PC-3 (cell line): ENCODE measurements at regions not wholly inside any gene's neighbourhood (a gene's known extent, or its start where the extent isn't known, plus 50 kb on each side); places are given as distances from the start of the nearest gene placed in this dataset.

Experiments
- ATAC-seq: fragments of 200-7000 bp; cut with Tn5 transposase; 2 replicates; pipeline ENCODE4 v1.9.1; 2020; ENCODE audit warnings: mild to moderate bottlenecking, moderate library complexity
- BruUV-seq: library from RNA; stranded (reverse); fragments of 400-500 nt; replicated peaks from 2 replicates; lab custom pipeline; 2021; lab: Mats Ljungman, UMichigan
- CTCF ChIA-PET: fragments of 300-600 bp; sonication (Branson Sonifier 250); formaldehyde crosslinking; loops from one replicate; lab custom pipeline; 2022; ENCODE audit warnings: antibody characterized with exemption; lab: Charles Lee
- POLR2A ChIA-PET: fragments of 300-600 bp; sonication (Branson Sonifier 250); formaldehyde crosslinking; loops from one replicate; lab custom pipeline; 2022; ENCODE audit warnings: antibody characterized with exemption; ENCODE audit not compliant: unreplicated experiment; lab: Charles Lee
- DNase-seq: peaks from one replicate; pipeline ENCODE4 v3.0.0-alpha.2; 2015
- H2AFZ ChIP-seq: fragments of 300-600 bp; sonication (generic); 2 replicates; pipeline ENCODE4 v1.6.0; 2016; ENCODE audit warnings: antibody characterized with exemption, low read length
- H3F3A ChIP-seq: fragments of 300-600 bp; sonication (generic); one replicate; pipeline ENCODE4 v1.6.0; 2017; ENCODE audit warnings: antibody characterized with exemption, low read length, control low read depth, mild to moderate bottlenecking; ENCODE audit not compliant: unreplicated experiment
- H3K27ac ChIP-seq: fragments of 300-600 bp; sonication (generic); 2 replicates; pipeline ENCODE4 v1.5.1; 2016; ENCODE audit warnings: mild to moderate bottlenecking, low read length
- H3K27me3 ChIP-seq: fragments of 300-600 bp; sonication (generic); 2 replicates; pipeline ENCODE4 v1.6.1; 2016; ENCODE audit warnings: low read length, mixed read lengths
- H3K36me3 ChIP-seq: fragments of 300-600 bp; sonication (generic); 2 replicates; pipeline ENCODE4 v1.6.1; 2016; ENCODE audit warnings: low read depth, mixed run types, low read length, mixed read lengths
- H3K4me1 ChIP-seq: fragments of 300-600 bp; sonication (generic); 2 replicates; pipeline ENCODE4 v1.5.1; 2016; ENCODE audit warnings: low read length; ENCODE audit not compliant: insufficient read depth
- H3K4me2 ChIP-seq: fragments of 300-600 bp; sonication (generic); 2 replicates; pipeline ENCODE4 v1.6.0; 2016; ENCODE audit warnings: low read length
- H3K4me3 ChIP-seq: fragments of 300-600 bp; sonication (generic); 2 replicates; pipeline ENCODE4 v1.5.1; 2016; ENCODE audit warnings: mild to moderate bottlenecking, low read length, mixed read lengths
- H3K79me2 ChIP-seq: fragments of 300-600 bp; sonication (generic); 2 replicates; pipeline ENCODE4 v1.6.1; 2017; ENCODE audit warnings: low read length, mixed read lengths
- H3K9ac ChIP-seq: fragments of 300-600 bp; sonication (generic); 2 replicates; pipeline ENCODE4 v1.6.0; 2016; ENCODE audit warnings: mild to moderate bottlenecking, low read length
- H3K9me2 ChIP-seq: fragments of 300-600 bp; sonication (generic); replicated peaks from 2 replicates; pipeline ENCODE4 v1.6.1; 2016; ENCODE audit warnings: mixed run types, low read length, mixed read lengths
- H3K9me3 ChIP-seq: fragments of 300-600 bp; sonication (generic); 2 replicates; pipeline ENCODE4 v1.6.1; 2016; ENCODE audit warnings: low read length, mixed read lengths
- H4K20me1 ChIP-seq: fragments of 300-600 bp; sonication (generic); 2 replicates; pipeline ENCODE4 v1.6.1; 2016; ENCODE audit warnings: low read length, mixed read lengths
- EZH2 ChIP-seq: fragments of 300-600 bp; sonication (generic); IDR thresholded peaks from one replicate; pipeline ENCODE4 v1.6.1; 2017; ENCODE audit warnings: antibody characterized with exemption, mild to moderate bottlenecking, low read length; ENCODE audit not compliant: unreplicated experiment
- EZH2phosphoT487 ChIP-seq: fragments of 300-600 bp; sonication (generic); IDR thresholded peaks from 2 replicates; pipeline ENCODE4 v1.6.1; 2018; ENCODE audit warnings: mild to moderate bottlenecking, antibody characterized with exemption, low read length, borderline replicate concordance
- intact Hi-C: fragments of 100-400 bp; cut with micrococcal nuclease; formaldehyde crosslinking; loops from 2 replicates; pipeline ENCODE4 v1.9.0; 2023
- TF ChIP-seq, protein P1 (sequence below): fragments of 300-600 bp; sonication (generic); conservative IDR thresholded peaks from 2 replicates; pipeline ENCODE4 v1.5.1; 2017; ENCODE audit warnings: antibody characterized with exemption, low read depth, mild to moderate bottlenecking, low read length

DNA sequence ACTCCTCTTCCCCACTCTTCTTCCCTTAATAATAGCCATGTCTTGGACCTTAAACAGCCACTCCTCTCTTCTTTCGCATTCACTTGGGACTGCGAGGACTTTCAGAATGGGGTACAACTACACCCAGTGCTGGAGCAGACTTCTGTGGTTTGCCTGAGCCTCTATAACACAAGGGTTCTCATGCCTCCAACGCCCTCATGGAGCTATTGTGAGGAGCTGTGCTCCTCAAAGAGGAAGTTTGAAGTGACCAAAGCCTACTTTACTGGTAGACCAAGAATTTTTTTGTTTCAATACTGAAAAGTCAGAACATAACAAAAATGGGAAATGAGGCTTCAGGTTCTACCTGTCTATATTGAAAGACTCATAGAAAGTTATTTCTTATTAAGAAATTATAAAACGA lies 316.4 kb downstream of the PIK3R1 start:
- intact Hi-C loops: no loop called here
- POLR2A ChIA-PET: no interaction called here
- no TSS peak for BruUV-seq

DNA sequence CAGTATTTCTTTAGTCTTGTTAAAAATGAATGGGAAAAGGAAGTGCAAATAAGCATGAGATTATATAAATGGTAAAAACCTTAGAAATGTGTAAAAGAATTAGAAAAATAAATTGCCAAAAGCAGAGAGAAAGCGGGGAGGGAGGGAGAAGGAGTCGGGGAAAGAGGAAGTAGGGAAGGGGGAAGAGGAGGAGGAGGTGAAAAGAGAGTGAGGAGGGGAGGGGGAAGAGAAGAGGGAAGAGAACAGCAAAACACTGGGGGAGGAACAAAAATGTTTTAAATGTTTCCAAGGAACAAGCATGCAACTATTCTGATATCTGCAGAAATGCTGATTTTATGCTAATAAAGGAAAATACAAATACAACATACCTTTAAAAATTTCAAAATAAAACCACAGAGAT lies 317.5 kb downstream of the PIK3R1 start:
- intact Hi-C loops: no loop called here
- Histone ChIP-seq H3F3A (no peaks in the 10 kb centered on the region), H3K4me1 (no peaks in the 10 kb centered on the region), H3K9me2 (no peaks in the 10 kb centered on the region), H3K4me2 (no peak overlapping the region), H3K79me2 (no peaks in the 10 kb centered on the region), H3K4me3 (no peak overlapping the region), H3K9me3 (no peaks in the 10 kb centered on the region), H2AFZ (no peak overlapping the region), H4K20me1 (no peaks in the 10 kb centered on the region), H3K36me3 (no peaks in the 10 kb centered on the region), H3K9ac (no peak overlapping the region), H3K27ac (no peak overlapping the region), H3K27me3 (0 out of 2 replicates have a peak, but pooled peaks cover 5% of the 10 kb centered on the region)
- ATAC-seq: no peak
- TF ChIP-seq, protein P1, sequence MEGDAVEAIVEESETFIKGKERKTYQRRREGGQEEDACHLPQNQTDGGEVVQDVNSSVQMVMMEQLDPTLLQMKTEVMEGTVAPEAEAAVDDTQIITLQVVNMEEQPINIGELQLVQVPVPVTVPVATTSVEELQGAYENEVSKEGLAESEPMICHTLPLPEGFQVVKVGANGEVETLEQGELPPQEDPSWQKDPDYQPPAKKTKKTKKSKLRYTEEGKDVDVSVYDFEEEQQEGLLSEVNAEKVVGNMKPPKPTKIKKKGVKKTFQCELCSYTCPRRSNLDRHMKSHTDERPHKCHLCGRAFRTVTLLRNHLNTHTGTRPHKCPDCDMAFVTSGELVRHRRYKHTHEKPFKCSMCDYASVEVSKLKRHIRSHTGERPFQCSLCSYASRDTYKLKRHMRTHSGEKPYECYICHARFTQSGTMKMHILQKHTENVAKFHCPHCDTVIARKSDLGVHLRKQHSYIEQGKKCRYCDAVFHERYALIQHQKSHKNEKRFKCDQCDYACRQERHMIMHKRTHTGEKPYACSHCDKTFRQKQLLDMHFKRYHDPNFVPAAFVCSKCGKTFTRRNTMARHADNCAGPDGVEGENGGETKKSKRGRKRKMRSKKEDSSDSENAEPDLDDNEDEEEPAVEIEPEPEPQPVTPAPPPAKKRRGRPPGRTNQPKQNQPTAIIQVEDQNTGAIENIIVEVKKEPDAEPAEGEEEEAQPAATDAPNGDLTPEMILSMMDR: no peak
- TF ChIP-seq EZH2: no peak
- TF ChIP-seq EZH2phosphoT487: no peak
- ChIA-PET CTCF (no interaction called here), POLR2A (no interaction called here)
- DNase-seq: no peak
- BruUV-seq: no TSS peak

More for the DNA sequence above, 316.4 kb downstream of the PIK3R1 start:
- Histone ChIP-seq H3K9me2 (no peaks in the 10 kb centered on the region), H3K9ac (no peak overlapping the region), H3K4me2 (no peak overlapping the region), H3K79me2 (no peaks in the 10 kb centered on the region), H3K27ac (no peak overlapping the region), H3K4me3 (no peak overlapping the region), H3K36me3 (no peaks in the 10 kb centered on the region), H3F3A (no peaks in the 10 kb centered on the region), H3K4me1 (no peaks in the 10 kb centered on the region), H3K9me3 (no peaks in the 10 kb centered on the region), H4K20me1 (no peaks in the 10 kb centered on the region), H2AFZ (no peak overlapping the region), H3K27me3 (0 out of 2 replicates have a peak, but pooled peaks cover 5% of the 10 kb centered on the region)
- TF ChIP-seq, protein P1: no peak
- TF ChIP-seq EZH2 (no peak), EZH2phosphoT487 (no peak)
- CTCF ChIA-PET: no interaction called here
- ATAC-seq: no peak
- no peak for DNase-seq

DNA sequence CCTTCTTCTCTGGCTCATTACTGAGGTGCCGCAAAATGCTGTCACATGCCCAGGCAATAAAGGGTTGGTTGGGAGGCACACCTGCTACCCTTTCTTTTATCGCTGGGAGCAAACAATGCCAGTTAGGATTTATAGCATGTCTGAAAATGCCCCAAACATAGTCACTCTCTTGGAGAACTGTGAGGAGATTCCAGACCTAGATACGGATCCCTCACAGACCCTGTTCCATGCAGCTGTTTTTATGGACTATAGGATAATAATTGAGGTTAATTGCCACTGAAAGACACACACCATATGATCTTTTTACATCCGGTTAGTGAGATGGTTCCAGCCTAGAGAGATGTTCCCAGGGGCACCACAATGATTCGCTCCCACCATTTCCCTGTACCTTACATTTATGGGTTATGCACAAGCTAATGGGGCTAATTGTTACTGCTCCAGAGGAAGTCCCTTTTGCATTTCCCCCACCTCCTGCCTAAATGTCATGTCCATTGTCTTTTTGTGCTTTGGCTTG lies 318.1 kb downstream of the PIK3R1 start:
- CTCF ChIA-PET: no interaction called here
- intact Hi-C loops: no loop called here

More for the DNA sequence above, 318.1 kb downstream of the PIK3R1 start:
- ATAC-seq: no peak
- Histone ChIP-seq H3K36me3 (no peaks in the 10 kb centered on the region), H3F3A (no peaks in the 10 kb centered on the region), H3K9ac (no peak overlapping the region), H3K4me2 (no peak overlapping the region), H2AFZ (no peak overlapping the region), H3K27ac (no peak overlapping the region), H3K9me3 (no peaks in the 10 kb centered on the region), H4K20me1 (no peaks in the 10 kb centered on the region), H3K27me3 (0 out of 2 replicates have a peak, but pooled peaks cover 5% of the 10 kb centered on the region), H3K4me3 (no peak overlapping the region), H3K79me2 (no peaks in the 10 kb centered on the region), H3K9me2 (no peaks in the 10 kb centered on the region), H3K4me1 (no peaks in the 10 kb centered on the region)
- DNase-seq: no peak
- POLR2A ChIA-PET: no interaction called here
- TF ChIP-seq, protein P1: no peak
- TF ChIP-seq EZH2phosphoT487 (no peak), EZH2 (no peak)
- BruUV-seq: no TSS peak
